Breast epithelium (tissue), 3 donors: ENCODE measurements at regions not wholly inside any gene's neighbourhood (a gene's known extent, or its start where the extent isn't known, plus 50 kb on each side); places are given as distances from the start of the nearest gene placed in this dataset.

Source experiments
- CTCF ChIP-seq, 3 donors: fragments of 450-650 bp; IDR thresholded peaks; one replicate each; pipeline ENCODE4 v1.5.1; 2016 to 2017; ENCODE audit warnings: antibody characterized with exemption in 3 of 3, mild to moderate bottlenecking in 3 of 3, moderate library complexity in 3 of 3
- POLR2A ChIP-seq: fragments of 450-650 bp; IDR thresholded peaks from one replicate; pipeline ENCODE4 v1.6.1; 2016; ENCODE audit warnings: antibody characterized with exemption, mild to moderate bottlenecking, moderate library complexity
- POLR2AphosphoS5 ChIP-seq, 3 donors: sonication (generic); formaldehyde crosslinking; IDR thresholded peaks; one replicate each; pipeline ENCODE4 v1.6.1; 2017; ENCODE audit warnings: antibody characterized with exemption in 3 of 3

GRCh38 chr5:158277276-158277675 is 418.3 kb upstream of the CLINT1 start:
- TF ChIP-seq CTCF (IDR thresholded peaks at IDR 0.05) (no peak), POLR2AphosphoS5 (IDR thresholded peaks at IDR 0.05) (no peak), POLR2A (no peak)
